Suppressor macrophage treated with lipopolysaccharide for 4 hours (primary cell): ENCODE measurements at regions not wholly inside any gene's neighbourhood (a gene's known extent, or its start where the extent isn't known, plus 50 kb on each side); places are given as distances from the start of the nearest gene placed in this dataset.

Experiments used
- DNase-seq: peaks from one replicate; pipeline ENCODE4 v3.0.0-alpha.2; 2020

DNA sequence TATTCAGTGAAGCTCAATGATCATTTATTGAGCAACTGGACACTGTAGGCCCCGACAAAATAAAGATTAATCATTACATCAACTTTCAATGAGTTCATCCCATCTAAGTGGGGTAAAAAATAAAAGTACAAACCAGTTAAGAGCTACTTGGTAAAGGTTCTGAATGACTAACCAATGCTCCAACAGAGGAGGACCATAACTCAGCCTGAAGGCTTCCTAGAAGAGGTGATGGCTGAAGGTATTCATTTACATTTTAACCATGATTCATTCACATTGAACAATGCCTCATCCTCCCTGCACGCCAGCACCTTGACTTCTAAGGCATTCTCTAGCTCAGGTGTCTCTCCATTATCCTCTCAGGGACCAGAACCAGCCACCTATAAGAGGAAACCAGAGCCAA, 201.4 kb downstream of the ZNF462 start:
- DNase-seq = no peak

DNA sequence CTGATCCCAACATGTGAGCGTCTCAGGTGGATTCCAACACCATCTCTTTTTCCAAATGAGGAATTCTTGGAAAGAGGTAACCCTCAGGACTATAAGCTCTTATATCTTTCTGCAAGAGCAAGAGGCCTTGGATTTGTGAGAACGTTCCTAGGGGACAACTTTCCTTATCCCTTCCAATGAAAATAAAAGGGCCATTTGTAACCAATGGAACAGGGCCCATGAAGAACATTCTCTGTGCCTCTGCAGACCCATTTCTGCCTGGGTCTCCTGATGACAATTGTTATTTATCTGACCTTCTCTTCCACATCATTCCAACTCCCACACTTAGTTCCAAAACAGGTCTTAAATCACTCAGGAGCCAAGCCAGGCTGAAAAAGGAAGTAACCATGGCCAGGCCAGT, 202.6 kb downstream of the ZNF462 start:
- no peak for DNase-seq

DNA sequence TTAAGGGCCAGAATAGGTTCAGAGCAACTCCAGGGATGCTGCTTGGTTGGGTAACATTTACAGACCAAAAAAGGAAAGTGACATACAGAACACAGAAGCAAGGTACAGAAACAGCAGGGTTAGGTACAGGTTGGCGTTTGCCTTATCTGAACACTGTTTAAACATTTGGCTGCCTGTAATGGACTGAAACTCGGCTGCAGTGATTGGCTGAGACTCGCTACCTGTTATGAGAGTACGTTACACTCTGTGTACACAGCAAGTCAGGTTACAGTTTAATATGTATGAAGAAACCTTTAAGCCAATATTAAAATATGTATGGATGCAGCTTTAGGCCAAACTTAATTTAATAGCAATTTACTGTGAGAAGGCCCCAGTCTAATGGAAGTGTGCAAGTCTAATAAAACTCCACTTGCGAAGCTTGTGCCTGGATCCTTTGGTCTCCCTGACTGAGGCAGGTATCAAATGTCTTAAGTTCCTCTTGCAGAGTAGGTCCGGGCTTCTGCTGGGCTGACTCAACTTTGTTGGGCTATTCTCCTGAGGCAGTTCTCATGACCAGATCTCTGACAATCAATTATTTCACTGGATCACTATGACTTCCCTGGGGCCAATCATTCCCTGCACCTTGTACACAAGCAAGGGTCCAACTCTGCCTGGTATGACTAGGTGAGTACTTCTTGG, 204.9 kb downstream of the ZNF462 start:
- no peak for DNase-seq

- no peak for DNase-seq
Measured at GRCh38 chr9:107068581-107068980, 205.6 kb downstream of the ZNF462 start.

- no peak for DNase-seq
Measured at GRCh38 chr9:107070586-107070985, 207.6 kb downstream of the ZNF462 start.

DNA sequence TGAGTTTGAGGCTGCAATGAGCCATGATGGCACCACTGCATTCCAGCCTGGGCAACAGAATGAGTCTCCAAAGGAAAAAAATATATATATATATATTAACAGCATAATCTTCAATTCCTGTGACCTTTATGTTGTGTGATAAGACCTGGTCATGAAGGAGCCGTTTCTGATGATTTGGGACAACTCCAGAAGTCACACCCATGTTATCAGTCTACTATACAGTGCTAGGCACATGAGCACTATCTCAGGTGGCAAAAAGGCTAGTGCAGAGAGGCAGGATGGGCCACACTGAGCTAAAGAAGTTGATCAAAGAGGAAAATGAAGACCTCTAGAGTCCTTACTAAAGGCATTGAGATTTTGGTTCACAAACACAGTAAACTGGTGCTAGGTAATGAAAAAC, 205.0 kb upstream of the RAD23B start:
- DNase-seq = no peak

DNA sequence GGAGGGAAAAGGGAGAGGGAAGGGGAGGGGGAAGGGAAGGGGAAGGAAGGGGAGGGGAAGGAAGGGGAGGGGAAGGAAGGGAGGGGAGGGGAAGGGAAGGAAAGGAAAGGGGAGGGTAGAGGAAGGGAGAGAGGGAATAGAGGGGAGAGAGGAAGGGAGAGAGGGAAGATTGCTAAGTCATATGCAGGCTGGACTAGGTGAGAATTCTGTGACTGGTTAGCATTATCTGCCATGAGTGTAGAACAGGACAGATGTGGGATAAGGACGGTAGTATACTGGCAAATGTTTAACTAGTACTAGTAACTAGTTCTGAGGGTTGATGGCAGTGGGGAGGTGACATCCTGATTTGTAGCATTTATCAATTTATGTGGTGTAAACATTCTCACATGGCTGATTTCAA, 203.5 kb upstream of the RAD23B start:
- no peak for DNase-seq

- DNase-seq = no peak
Measured at GRCh38 chr9:107080130-107080529, 202.9 kb upstream of the RAD23B start.

DNA sequence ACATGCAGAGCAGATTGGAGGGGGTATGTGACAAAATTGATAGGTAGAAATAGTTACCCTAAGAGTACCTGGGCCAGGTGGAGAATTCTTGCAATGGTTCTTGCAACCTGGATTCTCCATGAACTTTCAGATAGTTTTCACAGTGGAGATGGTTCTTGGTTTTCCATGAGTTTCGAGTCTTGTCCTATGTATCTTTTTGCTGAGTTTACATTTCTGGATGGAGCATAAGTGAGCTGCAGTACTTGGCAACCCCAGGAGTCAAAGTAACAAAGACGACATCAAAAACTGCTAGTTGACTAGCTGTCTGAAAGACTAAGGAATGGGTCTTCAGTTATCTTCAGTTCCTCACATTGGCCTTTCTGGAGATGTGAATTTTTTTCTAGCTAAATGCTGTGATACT, 196.6 kb upstream of the RAD23B start:
- no peak for DNase-seq

- DNase-seq = no peak
Measured at GRCh38 chr9:107087222-107087621, 195.9 kb upstream of the RAD23B start.

DNA sequence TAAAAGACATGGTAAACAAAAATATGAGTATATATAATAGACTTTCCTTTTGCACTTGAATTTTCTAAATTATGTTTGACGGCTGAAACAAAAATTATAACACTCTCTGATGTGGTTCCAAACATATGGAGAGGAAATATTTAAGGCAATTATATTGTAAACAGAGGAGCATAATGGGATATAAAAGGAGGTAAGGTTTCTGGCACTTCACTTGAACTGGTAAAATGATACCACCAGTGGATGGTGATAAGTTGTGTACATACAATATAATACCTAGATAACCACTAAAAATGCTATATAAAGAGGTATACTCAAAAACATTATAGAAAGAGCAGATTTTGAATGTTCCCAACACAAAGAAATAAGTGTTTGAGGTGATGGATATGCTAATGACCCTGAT, 192.9 kb upstream of the RAD23B start:
- DNase-seq = no peak

DNA sequence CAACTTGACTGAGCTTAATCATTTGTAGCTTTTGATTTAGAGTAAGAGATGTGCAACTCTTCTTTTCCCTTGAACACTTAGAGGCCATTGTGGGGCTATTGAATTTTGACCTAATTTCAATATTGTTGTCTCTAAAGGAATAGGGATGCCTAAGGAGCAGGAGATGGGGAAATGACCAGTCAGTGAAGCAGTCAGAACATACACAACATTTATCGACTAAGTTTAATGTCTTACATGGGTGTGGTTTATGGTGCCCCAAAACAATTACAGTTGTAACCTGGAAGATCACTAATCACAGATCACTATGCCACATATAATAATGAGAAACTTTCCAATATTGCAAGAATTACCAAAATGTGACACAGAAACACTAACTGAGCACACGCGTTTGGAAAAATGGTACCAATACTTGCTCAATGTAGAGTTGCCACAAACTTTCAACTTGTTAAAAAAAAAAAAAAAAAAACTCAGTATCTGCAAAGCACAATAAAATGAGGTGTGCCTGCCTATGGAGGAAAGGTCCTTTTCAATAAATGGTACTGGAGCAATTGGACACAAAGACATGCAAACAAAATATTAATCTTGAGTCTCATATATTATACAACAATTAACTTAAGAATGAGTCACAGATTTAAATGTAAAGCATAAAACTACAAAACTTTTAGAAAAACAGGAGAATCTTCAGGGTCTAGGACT, 189.6 kb upstream of the RAD23B start:
- DNase-seq = no peak

DNA sequence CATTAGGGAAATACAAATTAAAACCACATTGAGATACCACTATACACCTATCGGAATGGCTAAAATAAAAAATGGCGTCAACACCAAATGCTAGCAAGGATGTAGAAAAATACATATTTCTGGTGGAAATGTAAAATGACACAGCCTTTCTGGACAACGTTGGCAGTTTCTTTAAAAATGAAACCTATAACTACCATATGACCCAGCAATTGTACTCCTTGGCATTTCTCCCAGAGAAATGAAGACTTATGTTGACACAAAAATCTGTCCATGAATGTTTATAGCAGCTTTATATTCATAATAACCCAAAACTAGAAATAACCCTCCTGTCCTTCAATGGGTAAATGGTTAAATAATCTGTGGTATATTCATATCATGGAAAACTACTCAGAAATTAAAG, 188.7 kb upstream of the RAD23B start:
- no peak for DNase-seq

DNA sequence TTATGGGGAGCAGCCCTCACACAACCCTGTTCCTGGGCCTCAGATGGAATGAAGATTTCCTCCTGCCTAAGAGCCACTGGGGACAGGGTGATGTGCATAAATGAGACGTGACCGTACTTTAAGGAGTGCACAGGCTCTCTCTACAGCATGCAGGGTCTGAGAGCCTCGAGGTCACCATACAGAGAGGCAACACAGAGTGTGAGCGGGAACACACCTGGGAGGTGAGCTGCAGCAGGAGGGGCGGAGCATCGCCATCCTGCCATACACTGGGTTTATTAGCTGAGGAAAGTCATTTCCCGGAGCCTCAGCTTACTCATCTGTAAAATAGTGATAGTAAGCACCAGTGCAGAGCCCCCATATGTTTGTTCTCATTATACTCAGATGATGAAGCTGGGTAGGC, 182.5 kb upstream of the RAD23B start:
- no peak for DNase-seq

DNA sequence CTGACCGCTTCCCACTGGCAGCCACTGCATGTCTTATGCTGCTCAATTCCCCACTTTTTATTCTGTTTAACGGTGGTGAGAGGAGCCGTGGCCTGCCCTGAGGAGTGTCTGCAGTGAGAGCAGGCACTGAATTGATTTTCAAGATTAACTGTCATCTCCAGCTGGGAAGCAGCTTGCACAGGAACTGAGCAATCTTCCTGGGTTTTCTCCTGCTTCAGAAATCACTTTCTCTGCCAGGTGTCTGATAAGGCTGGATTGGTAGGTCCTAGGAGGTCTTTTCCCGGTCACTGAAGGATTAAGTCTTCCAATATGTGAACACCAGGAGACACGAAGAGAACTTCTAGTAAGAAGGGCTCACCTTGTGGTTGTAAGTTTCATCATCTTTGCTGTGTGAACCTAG, 181.1 kb upstream of the RAD23B start:
- DNase-seq = no peak

DNA sequence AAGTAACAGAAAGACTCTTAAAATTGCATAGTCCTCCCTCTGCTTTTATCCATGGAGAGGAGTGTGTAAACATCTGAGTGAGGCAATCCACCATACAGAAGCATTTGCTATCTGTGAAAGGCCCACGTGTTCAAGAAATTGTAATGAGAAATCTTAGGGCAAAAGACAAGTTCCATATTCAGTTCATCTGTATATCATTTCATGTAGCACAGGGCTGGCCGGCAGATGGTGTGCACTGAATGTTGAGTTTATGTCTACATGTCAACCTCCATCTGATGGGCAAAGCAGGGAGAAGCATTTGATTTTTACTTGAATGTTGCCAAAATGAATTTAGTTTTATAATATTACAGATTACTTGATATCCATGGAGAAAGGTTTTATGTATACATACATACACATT, 179.5 kb upstream of the RAD23B start:
- no peak for DNase-seq

DNA sequence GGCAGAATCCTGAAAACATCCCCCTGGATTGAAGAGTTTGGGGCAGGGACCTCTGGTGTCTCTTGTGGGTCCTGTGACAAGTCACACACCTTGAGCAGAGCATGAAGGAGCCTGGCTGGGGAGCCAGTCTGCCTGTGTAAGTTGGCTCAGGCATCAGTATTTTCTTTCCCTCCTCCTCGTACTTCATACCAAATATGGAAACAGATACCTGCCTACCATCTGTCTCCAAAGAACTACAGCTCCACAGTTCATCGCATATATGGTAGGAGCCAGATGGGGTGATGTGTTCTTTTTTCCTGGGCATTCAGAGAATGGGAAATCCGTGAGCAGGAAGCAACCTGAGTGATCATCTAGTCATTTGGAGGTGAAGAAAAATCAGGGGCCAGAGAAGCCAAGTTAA, 177.3 kb upstream of the RAD23B start:
- DNase-seq = no peak

DNA sequence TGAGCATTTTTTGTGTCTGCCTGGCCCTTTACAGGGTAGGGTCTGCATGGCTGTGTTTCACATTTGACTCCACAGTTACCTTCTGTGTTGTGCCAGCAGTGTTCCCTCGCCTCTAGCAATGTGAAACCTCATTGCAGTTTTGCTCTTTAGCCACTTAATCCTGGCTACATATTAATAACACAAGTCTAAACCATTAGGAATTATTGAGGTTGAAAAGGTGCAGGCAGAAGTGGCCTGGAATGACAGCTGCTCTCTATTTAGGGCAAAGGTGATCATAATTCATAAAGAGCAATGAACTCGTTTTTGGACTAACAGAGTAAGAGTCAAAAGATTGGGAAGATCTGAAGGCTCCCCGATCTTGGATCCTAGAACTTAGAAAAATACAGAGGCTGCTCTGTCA, 176.7 kb upstream of the RAD23B start:
- no peak for DNase-seq

DNA sequence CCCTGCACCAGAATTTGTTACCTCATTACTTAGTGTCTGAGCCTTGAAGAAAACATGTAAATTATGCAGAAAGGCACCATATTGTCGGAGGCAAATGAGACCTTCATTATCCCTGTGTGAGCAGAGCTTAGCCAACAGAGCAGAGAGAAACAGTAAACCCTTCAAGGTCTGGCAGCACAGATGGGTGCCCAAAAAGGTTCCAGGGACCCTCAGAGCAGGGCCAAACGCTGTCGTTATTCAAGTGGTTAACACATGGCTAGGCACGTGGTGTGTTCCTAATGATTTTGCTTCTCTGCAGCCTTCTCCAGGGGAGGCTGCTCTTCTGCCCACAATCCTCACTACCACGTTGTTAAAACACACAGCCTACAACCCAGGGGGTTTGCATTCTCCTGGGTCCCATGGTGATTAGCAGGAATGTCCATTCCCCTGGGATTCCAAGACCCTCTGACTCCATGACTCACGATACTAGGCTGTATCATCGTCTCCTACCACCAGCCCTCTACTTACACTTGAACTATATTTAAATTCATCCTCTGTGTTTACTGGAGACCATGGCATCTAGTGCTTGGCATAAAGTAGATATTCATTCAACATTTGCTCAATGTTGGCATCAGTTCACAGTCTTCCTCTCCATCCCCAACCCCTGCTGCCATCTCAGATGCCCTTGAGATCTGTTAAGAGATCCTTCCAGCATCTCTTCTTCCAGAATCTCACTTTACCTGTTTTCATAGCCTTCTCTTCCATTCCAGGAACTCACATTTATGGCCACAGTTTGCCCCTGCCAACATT, 174.5 kb upstream of the RAD23B start:
- DNase-seq = no peak

GRCh38 chr9:107109324-107109723, 173.8 kb upstream of the RAD23B start:
- no peak for DNase-seq

DNA sequence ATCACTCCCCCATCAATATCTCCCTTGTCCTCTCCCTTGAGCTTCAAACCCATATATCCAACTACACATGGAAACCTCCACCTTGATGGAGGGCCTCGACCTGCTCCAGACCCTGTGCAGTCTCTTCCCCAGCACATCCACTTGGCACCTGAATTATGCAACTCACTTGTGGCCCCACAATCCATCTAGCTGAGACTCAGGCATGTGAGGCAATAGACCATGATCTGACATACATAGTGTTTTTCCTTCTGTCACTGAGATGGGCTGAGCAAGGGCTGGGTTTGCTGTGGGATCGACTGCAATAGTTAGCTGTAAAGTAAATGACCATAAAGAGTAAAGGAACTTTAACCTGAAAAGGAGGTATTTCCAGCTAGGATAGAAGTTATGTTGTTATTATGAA, 172.9 kb upstream of the RAD23B start:
- DNase-seq = no peak

DNA sequence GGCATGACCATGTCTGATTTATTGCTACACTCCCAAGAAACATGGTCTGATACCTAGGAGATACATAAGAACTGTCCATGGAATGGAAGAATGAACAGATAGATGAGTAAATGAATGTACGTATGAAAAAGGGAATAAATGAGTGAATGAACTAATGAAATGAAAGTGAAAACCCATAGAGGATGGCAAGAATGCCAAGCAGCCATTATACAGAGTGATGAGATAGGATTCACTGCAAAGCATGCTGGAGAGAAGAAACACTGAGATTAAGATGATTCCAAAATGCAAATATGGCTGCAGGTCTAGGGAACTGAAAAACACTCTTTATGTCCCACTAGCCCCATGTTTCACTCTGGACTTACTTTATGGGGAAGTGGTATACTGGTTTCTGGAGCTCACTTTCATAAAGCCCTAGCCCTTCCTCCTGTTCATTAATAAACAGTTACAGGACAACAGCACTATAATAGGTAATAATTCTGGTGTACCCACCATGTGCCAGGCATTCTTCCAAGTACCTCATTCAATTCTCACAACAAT, 170.3 kb upstream of the RAD23B start:
- no peak for DNase-seq

DNA sequence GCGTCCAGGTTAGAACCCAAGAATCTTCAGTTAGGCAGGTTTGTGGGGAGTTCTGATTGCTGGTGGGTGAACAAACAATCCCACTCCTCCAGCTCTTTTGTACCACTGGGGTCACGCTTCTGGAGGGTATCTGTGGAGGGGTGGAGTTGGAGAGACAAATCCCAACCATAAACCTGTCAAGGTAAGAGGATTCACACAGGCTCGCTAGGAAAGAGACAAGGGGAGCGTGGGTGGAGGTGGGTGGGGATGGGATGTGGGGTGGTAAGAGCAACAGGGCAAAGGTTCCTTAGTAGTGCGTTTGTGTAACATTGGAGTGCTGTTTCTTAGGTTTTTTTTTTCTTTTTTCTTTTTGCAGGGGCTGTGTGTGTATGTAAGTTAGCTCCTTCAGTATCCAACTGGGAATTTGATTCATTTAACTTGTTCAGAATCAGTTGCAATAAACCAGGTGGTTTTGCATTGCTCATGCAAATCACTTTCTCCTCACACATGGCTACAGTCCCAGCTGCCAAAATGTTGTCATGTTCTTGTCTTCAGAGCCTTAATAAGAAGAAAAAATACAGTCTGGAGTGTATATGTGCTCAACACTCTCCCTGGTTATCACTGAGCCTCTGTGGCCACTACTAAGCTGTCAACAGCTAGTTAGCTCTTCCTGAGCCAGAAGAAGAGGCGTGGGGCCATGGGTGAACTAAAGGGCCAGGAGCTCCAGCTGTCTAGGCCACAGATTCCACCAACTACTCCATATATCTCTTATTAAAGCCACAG, 164.0 kb upstream of the RAD23B start:
- DNase-seq = no peak
